ENCODE measurements at regions not wholly inside any gene's neighbourhood (a gene's known extent, or its start where the extent isn't known, plus 50 kb on each side); places are given as distances from the start of the nearest gene placed in this dataset.

- Histone ChIP-seq H3K27ac (ENCODE audit: extremely low read depth, low read depth, low read length) (no peak overlapping the region), H3K36me3 (ENCODE audit: control insufficient read depth in 2 of 2, insufficient read depth in 1 of 2, low read length in 2 of 2) (no peaks in the 10 kb centered on the region), H3K4me1 (ENCODE audit: control insufficient read depth, insufficient read depth, low read length) (no peaks in the 10 kb centered on the region), H3K9me3 (ENCODE audit: control insufficient read depth, insufficient read depth, low read depth, low read length) (no peaks in the 10 kb centered on the region), H3K4me3 (ENCODE audit: low read depth, low read length) (no peak overlapping the region)
- ChIA-PET CTCF (no interaction called here), POLR2A (no interaction called here)
- TF ChIP-seq, protein P1, sequence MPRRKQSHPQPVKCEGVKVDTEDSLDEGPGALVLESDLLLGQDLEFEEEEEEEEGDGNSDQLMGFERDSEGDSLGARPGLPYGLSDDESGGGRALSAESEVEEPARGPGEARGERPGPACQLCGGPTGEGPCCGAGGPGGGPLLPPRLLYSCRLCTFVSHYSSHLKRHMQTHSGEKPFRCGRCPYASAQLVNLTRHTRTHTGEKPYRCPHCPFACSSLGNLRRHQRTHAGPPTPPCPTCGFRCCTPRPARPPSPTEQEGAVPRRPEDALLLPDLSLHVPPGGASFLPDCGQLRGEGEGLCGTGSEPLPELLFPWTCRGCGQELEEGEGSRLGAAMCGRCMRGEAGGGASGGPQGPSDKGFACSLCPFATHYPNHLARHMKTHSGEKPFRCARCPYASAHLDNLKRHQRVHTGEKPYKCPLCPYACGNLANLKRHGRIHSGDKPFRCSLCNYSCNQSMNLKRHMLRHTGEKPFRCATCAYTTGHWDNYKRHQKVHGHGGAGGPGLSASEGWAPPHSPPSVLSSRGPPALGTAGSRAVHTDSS (tag by site-specific recombination; IDR thresholded peaks at IDR 0.05): no peak
- TF ChIP-seq EGR2 (tag by site-specific recombination; IDR thresholded peaks at IDR 0.05; ENCODE audit: low read depth): no peak
These were observed 475.7 kb upstream of the CDH2 start for GRCh38 chr18:28652654-28653053.

- Histone ChIP-seq H3K4me3 (ENCODE audit: low read depth, low read length) (no peak overlapping the region), H3K36me3 (ENCODE audit: control insufficient read depth in 2 of 2, insufficient read depth in 1 of 2, low read length in 2 of 2) (no peaks in the 10 kb centered on the region), H3K9me3 (ENCODE audit: control insufficient read depth, insufficient read depth, low read depth, low read length) (no peaks in the 10 kb centered on the region), H3K4me1 (ENCODE audit: control insufficient read depth, insufficient read depth, low read length) (no peaks in the 10 kb centered on the region), H3K27ac (ENCODE audit: extremely low read depth, low read depth, low read length) (no peak overlapping the region)
- POLR2A ChIA-PET: no interaction called here
- CTCF ChIA-PET: interaction anchor here (0.6 kb wide), 1 partner anchor 228 kb away, joined by 3 read pairs; no protein-coding TSS in a partner anchor
- no peak for TF ChIP-seq ZFP69B (tag by site-specific recombination; IDR thresholded peaks at IDR 0.05)
- TF ChIP-seq, protein P2, sequence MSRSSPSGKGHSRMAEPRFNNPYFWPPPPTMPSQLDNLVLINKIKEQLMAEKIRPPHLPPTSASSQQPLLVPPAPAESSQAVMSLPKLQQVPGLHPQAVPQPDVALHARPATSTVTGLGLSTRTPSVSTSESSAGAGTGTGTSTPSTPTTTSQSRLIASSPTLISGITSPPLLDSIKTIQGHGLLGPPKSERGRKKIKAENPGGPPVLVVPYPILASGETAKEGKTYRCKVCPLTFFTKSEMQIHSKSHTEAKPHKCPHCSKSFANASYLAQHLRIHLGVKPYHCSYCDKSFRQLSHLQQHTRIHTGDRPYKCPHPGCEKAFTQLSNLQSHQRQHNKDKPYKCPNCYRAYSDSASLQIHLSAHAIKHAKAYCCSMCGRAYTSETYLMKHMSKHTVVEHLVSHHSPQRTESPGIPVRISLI (tag by site-specific recombination; IDR thresholded peaks at IDR 0.05): no peak
- TF ChIP-seq ZNF629 (tag by site-specific recombination; IDR thresholded peaks at IDR 0.05): no peak
- no peak for TF ChIP-seq ZNF112 (tag by site-specific recombination; IDR thresholded peaks at IDR 0.05)
- TF ChIP-seq IKZF3 (tag by site-specific recombination; IDR thresholded peaks at IDR 0.05): no peak
- no peak for TF ChIP-seq ZNF529 (tag by site-specific recombination; IDR thresholded peaks at IDR 0.05; ENCODE audit: insufficient replicate concordance)
- no peak for TF ChIP-seq ZNF114 (tag by site-specific recombination; IDR thresholded peaks at IDR 0.05)
- TF ChIP-seq, protein P3, sequence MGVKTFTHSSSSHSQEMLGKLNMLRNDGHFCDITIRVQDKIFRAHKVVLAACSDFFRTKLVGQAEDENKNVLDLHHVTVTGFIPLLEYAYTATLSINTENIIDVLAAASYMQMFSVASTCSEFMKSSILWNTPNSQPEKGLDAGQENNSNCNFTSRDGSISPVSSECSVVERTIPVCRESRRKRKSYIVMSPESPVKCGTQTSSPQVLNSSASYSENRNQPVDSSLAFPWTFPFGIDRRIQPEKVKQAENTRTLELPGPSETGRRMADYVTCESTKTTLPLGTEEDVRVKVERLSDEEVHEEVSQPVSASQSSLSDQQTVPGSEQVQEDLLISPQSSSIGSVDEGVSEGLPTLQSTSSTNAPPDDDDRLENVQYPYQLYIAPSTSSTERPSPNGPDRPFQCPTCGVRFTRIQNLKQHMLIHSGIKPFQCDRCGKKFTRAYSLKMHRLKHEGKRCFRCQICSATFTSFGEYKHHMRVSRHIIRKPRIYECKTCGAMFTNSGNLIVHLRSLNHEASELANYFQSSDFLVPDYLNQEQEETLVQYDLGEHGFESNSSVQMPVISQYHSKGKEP (tag by site-specific recombination; IDR thresholded peaks at IDR 0.05): no peak
- TF ChIP-seq ZNF366 (tag by site-specific recombination; conservative IDR thresholded peaks at IDR 0.05): no peak
- no peak for TF ChIP-seq REPIN1 (tag by site-specific recombination; IDR thresholded peaks at IDR 0.05; ENCODE audit: low read depth)
These were observed 474.4 kb upstream of the CDH2 start for GRCh38 chr18:28651298-28651697.

GRCh38 chr18:28650860-28651259, 473.9 kb upstream of the CDH2 start:
- ChIA-PET POLR2A (no interaction called here), CTCF (interaction anchor here (0.6 kb wide), 1 partner anchor 229 kb away, joined by 3 read pairs; no protein-coding TSS in a partner anchor)
- no peaks in the 10 kb centered on the region for H3K4me1 ChIP-seq (ENCODE audit: control insufficient read depth, insufficient read depth, low read length)
- H3K36me3 ChIP-seq (ENCODE audit: control insufficient read depth in 2 of 2, insufficient read depth in 1 of 2, low read length in 2 of 2): no peaks in the 10 kb centered on the region
- no peak overlapping the region for H3K4me3 ChIP-seq (ENCODE audit: low read depth, low read length)
- no peak overlapping the region for H3K27ac ChIP-seq (ENCODE audit: extremely low read depth, low read depth, low read length)
- H3K9me3 ChIP-seq (ENCODE audit: control insufficient read depth, insufficient read depth, low read depth, low read length): no peaks in the 10 kb centered on the region
- TF ChIP-seq FEZF1 (tag by site-specific recombination; IDR thresholded peaks at IDR 0.05): no peak
- no peak for TF ChIP-seq HOXA7 (CRISPR knock-in tag; IDR thresholded peaks at IDR 0.05; ENCODE audit: borderline replicate concordance)
- TF ChIP-seq ZNF707 (tag by site-specific recombination; IDR thresholded peaks at IDR 0.05): no peak
- no peak for TF ChIP-seq PRDM6 (tag by site-specific recombination; IDR thresholded peaks at IDR 0.05)
- no peak for TF ChIP-seq ZNF677 (tag by site-specific recombination; IDR thresholded peaks at IDR 0.05)
- TF ChIP-seq ZNF514 (tag by site-specific recombination; IDR thresholded peaks at IDR 0.05): no peak
- TF ChIP-seq SETDB1 (IDR thresholded peaks at IDR 0.05; ENCODE audit: insufficient read length, low read length): no peak
- TF ChIP-seq ZNF2 (tag by site-specific recombination; IDR thresholded peaks at IDR 0.05): no peak
- no peak for TF ChIP-seq ZNF747 (tag by site-specific recombination; IDR thresholded peaks at IDR 0.05)
- TF ChIP-seq ZBTB17 (tag by site-specific recombination; IDR thresholded peaks at IDR 0.05): no peak
- no peak for TF ChIP-seq ZNF341 (tag by site-specific recombination; IDR thresholded peaks at IDR 0.05; ENCODE audit: low read depth)
- no peak for TF ChIP-seq ZNF350 (tag by site-specific recombination; IDR thresholded peaks at IDR 0.05)
- TF ChIP-seq ZNF596 (tag by site-specific recombination; IDR thresholded peaks at IDR 0.05): no peak
- TF ChIP-seq ZNF302 (tag by site-specific recombination; IDR thresholded peaks at IDR 0.05; ENCODE audit: low read depth): no peak
- TF ChIP-seq ZNF133 (tag by site-specific recombination; IDR thresholded peaks at IDR 0.05): no peak
- TF ChIP-seq ZNF768 (tag by site-specific recombination; IDR thresholded peaks at IDR 0.05): no peak
- no peak for TF ChIP-seq ZXDB (tag by site-specific recombination; IDR thresholded peaks at IDR 0.05)
- TF ChIP-seq ZNF670 (tag by site-specific recombination; IDR thresholded peaks at IDR 0.05; ENCODE audit: low read depth): no peak
